Calu3 (cell line): ENCODE measurements at regions not wholly inside any gene's neighbourhood (a gene's known extent, or its start where the extent isn't known, plus 50 kb on each side); places are given as distances from the start of the nearest gene placed in this dataset.

ENCODE experiments used
- BruUV-seq: library from RNA; stranded (reverse); fragments of 400-500 nt; replicated peaks from 2 replicates; lab custom pipeline; 2021; lab: Mats Ljungman, UMichigan
- CTCF ChIA-PET: fragments of 300-600 bp; sonication (Branson Sonifier 250); formaldehyde crosslinking; loops from one replicate; lab custom pipeline; 2022; ENCODE audit warnings: antibody characterized with exemption; lab: Charles Lee
- DNase-seq: peaks from one replicate; pipeline ENCODE4 v3.0.0; 2022
- H3K27ac Mint-ChIP-seq: one replicate; pipeline ENCODE4 v1.8.0; 2022; ENCODE audit warnings: mixed read lengths; ENCODE audit not compliant: unreplicated experiment
- H3K27me3 Mint-ChIP-seq: one replicate; pipeline ENCODE4 v1.8.0; 2022; ENCODE audit warnings: mixed read lengths; ENCODE audit not compliant: unreplicated experiment
- H3K36me3 Mint-ChIP-seq: one replicate; pipeline ENCODE4 v1.8.0; 2022; ENCODE audit warnings: mild to moderate bottlenecking, moderate library complexity, mixed read lengths; ENCODE audit not compliant: insufficient read depth, unreplicated experiment
- H3K4me1 Mint-ChIP-seq: one replicate; pipeline ENCODE4 v1.8.0; 2022; ENCODE audit warnings: mild to moderate bottlenecking, low read depth, mixed read lengths; ENCODE audit not compliant: unreplicated experiment
- H3K4me3 Mint-ChIP-seq: one replicate; pipeline ENCODE4 v1.8.0; 2022; ENCODE audit warnings: mild to moderate bottlenecking, low read depth, moderate library complexity, mixed read lengths; ENCODE audit not compliant: unreplicated experiment
- H3K9me3 Mint-ChIP-seq: one replicate; pipeline ENCODE4 v1.8.0; 2022; ENCODE audit warnings: low read depth, mixed read lengths; ENCODE audit not compliant: unreplicated experiment
- CTCF ChIP-seq: fragments of 200-600 bp; IDR thresholded peaks from one replicate; pipeline ENCODE4 v1.8.0; 2022; ENCODE audit warnings: antibody characterized with exemption; ENCODE audit not compliant: unreplicated experiment
- intact Hi-C: fragments of 100-400 bp; cut with micrococcal nuclease; formaldehyde crosslinking; loops from one replicate; pipeline ENCODE4 v1.10.0; 2022; ENCODE audit not compliant: unreplicated experiment

GRCh38 chr3:103818800-103819199 lies 1384.0 kb downstream of the ZPLD1 start:
- Mint-ChIP-seq H3K4me3 (no peak overlapping the region), H3K4me1 (no peaks in the 10 kb centered on the region), H3K9me3 (no peaks in the 10 kb centered on the region), H3K27ac (no peak overlapping the region), H3K27me3 (no peaks in the 10 kb centered on the region), H3K36me3 (no peaks in the 10 kb centered on the region)
- DNase-seq = no peak
- intact Hi-C loops = no loop called here
- TF ChIP-seq CTCF = no peak
- no TSS peak for BruUV-seq
- CTCF ChIA-PET = no interaction called here

- no peaks in the 10 kb centered on the region for H3K9me3 Mint-ChIP-seq
- no peak for DNase-seq
- no peak overlapping the region for H3K4me3 Mint-ChIP-seq
- intact Hi-C loops = no loop called here
- no peak overlapping the region for H3K27ac Mint-ChIP-seq
- no peaks in the 10 kb centered on the region for H3K4me1 Mint-ChIP-seq
- H3K27me3 Mint-ChIP-seq = no peaks in the 10 kb centered on the region
- BruUV-seq = no TSS peak
- TF ChIP-seq CTCF = no peak
- no peaks in the 10 kb centered on the region for H3K36me3 Mint-ChIP-seq
- CTCF ChIA-PET = no interaction called here
These were observed 1390.8 kb downstream of the ZPLD1 start for GRCh38 chr3:103825586-103825985.

GRCh38 chr3:103829723-103830326 lies 1395.0 kb downstream of the ZPLD1 start:
- H3K4me3 Mint-ChIP-seq = no peak overlapping the region
- H3K27ac Mint-ChIP-seq = no peak overlapping the region
- no peak for TF ChIP-seq CTCF
- no TSS peak for BruUV-seq
- H3K9me3 Mint-ChIP-seq = no peaks in the 10 kb centered on the region
- no peak for DNase-seq
- H3K27me3 Mint-ChIP-seq = no peaks in the 10 kb centered on the region
- CTCF ChIA-PET = no interaction called here
- intact Hi-C loops = no loop called here
- no peaks in the 10 kb centered on the region for H3K4me1 Mint-ChIP-seq
- no peaks in the 10 kb centered on the region for H3K36me3 Mint-ChIP-seq

- CTCF ChIA-PET = no interaction called here
- DNase-seq = no peak
- intact Hi-C loops = no loop called here
- BruUV-seq = no TSS peak
- no peaks in the 10 kb centered on the region for H3K27me3 Mint-ChIP-seq
- no peak for TF ChIP-seq CTCF
- no peaks in the 10 kb centered on the region for H3K4me1 Mint-ChIP-seq
- no peak overlapping the region for H3K4me3 Mint-ChIP-seq
- no peak overlapping the region for H3K27ac Mint-ChIP-seq
- H3K9me3 Mint-ChIP-seq = no peaks in the 10 kb centered on the region
- H3K36me3 Mint-ChIP-seq = no peaks in the 10 kb centered on the region
These were observed 1412.6 kb downstream of the ZPLD1 start for GRCh38 chr3:103847081-103848062.
